Keratinocyte (primary cell): ENCODE measurements at regions not wholly inside any gene's neighbourhood (a gene's known extent, or its start where the extent isn't known, plus 50 kb on each side); places are given as distances from the start of the nearest gene placed in this dataset.

Experiments
- EZH2 ChIP-seq: IDR thresholded peaks from one replicate; pipeline ENCODE4 v1.6.1; 2012; ENCODE audit warnings: inconsistent platforms, mild to moderate bottlenecking, low read length, moderate library complexity
- TF ChIP-seq, protein P1 (sequence below), 3 experiments: IDR thresholded peaks in 1 of 3; conservative IDR thresholded peaks in 1 of 3; optimal IDR thresholded peaks in 1 of 3; 2 replicates in 2 of 3; 3 replicates in 1 of 3; pipeline versions ENCODE3 to v1.5.1; 2011; ENCODE audit warnings: low read length in 3 of 3, mild to moderate bottlenecking in 3 of 3, moderate library complexity in 2 of 3, control low read depth in 1 of 3, inconsistent platforms in 1 of 3; ENCODE audit not compliant: insufficient read depth in 2 of 3; ENCODE audit errors: extremely low read depth in 1 of 3

DNA sequence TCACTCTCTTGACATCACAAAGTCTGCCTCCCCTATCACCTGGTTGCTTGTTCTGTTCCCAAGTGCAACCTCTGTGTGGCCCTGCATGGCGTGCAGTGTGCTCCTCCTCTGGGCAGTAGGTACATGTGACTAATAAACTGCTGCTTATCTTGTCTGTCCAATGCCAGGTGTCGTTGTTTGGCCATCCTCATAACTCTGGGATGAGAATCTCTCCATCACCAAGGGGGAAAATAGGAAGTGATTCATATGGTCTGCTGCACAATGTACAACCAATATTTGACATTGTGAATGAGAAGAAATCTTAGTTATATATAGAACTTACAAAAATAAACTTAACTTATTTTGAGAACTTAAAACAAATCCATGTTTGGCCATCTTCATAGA, 135.2 kb downstream of the INHBA start:
- TF ChIP-seq, protein P1, sequence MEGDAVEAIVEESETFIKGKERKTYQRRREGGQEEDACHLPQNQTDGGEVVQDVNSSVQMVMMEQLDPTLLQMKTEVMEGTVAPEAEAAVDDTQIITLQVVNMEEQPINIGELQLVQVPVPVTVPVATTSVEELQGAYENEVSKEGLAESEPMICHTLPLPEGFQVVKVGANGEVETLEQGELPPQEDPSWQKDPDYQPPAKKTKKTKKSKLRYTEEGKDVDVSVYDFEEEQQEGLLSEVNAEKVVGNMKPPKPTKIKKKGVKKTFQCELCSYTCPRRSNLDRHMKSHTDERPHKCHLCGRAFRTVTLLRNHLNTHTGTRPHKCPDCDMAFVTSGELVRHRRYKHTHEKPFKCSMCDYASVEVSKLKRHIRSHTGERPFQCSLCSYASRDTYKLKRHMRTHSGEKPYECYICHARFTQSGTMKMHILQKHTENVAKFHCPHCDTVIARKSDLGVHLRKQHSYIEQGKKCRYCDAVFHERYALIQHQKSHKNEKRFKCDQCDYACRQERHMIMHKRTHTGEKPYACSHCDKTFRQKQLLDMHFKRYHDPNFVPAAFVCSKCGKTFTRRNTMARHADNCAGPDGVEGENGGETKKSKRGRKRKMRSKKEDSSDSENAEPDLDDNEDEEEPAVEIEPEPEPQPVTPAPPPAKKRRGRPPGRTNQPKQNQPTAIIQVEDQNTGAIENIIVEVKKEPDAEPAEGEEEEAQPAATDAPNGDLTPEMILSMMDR (optimal IDR thresholded peaks at IDR 0.05 in 1 of 3, IDR thresholded peaks at IDR 0.05 in 1 of 3, conservative IDR thresholded peaks at IDR 0.05 in 1 of 3; ENCODE audit: extremely low read depth in 1 of 3, insufficient read depth in 2 of 3, low read length in 3 of 3) = no peak
- TF ChIP-seq EZH2 = no peak
